ENCODE measurements at regions not wholly inside any gene's neighbourhood (a gene's known extent, or its start where the extent isn't known, plus 50 kb on each side); places are given as distances from the start of the nearest gene placed in this dataset.

DNA sequence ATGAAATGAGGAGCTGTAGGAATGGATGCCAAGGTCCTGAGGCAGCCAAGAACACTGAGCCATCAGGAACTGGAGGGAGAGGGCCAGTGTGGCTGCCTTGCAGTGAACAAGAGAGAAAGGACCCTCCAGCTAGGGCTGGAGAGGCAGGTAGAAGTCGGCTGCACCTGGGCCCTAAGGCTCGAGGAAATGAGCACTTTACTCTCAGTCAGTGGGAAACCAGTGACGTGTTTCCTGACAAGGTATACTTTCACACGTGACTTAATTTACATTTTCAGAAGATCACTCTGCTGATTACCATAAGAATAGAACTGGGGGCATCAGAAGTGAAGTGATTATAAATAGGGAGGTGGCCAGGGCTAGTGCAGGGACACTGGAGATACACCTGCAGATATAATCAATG, 115.2 kb downstream of the C17orf67 start:
- H4K20me1 ChIP-seq (ENCODE audit: control insufficient read depth, insufficient read depth, low read length, poor library complexity, severe bottlenecking) = no peaks in the 10 kb centered on the region
- H2AFZ ChIP-seq (ENCODE audit: insufficient read depth, low read depth, low read length, poor library complexity, severe bottlenecking) = no peak overlapping the region
- Mint-ChIP-seq H3K4me3 (no peak overlapping the region), H3K9me3 (ENCODE audit: insufficient read depth) (no peaks in the 10 kb centered on the region), H3K27ac (no peak overlapping the region), H3K27me3 (no peaks in the 10 kb centered on the region), H3K4me1 (peaks cover 4% of the 10 kb centered on the region)
- H3K4me3 ChIP-seq (ENCODE audit: control extremely low read depth in 1 of 5, extremely low read depth in 1 of 5, insufficient read depth in 1 of 5, low read depth in 2 of 5, low read length in 4 of 5) = no peak overlapping the region
- H3K4me1 ChIP-seq (ENCODE audit: control insufficient read depth in 2 of 2, insufficient read depth in 2 of 2, low read length in 2 of 2) = peaks cover 3 to 5% of the 10 kb centered on the region in 2 donors
- ChIA-PET POLR2A (no interaction called here), CTCF (interaction anchor here (1.0 to 1.6 kb wide), 3 partner anchors 8 to 37 kb away, joined by 3 to 4 read pairs (median 3); no protein-coding TSS in a partner anchor)
- no peak overlapping the region for H3K27ac ChIP-seq (ENCODE audit: low read length in 2 of 2)
- TF ChIP-seq, protein P1, sequence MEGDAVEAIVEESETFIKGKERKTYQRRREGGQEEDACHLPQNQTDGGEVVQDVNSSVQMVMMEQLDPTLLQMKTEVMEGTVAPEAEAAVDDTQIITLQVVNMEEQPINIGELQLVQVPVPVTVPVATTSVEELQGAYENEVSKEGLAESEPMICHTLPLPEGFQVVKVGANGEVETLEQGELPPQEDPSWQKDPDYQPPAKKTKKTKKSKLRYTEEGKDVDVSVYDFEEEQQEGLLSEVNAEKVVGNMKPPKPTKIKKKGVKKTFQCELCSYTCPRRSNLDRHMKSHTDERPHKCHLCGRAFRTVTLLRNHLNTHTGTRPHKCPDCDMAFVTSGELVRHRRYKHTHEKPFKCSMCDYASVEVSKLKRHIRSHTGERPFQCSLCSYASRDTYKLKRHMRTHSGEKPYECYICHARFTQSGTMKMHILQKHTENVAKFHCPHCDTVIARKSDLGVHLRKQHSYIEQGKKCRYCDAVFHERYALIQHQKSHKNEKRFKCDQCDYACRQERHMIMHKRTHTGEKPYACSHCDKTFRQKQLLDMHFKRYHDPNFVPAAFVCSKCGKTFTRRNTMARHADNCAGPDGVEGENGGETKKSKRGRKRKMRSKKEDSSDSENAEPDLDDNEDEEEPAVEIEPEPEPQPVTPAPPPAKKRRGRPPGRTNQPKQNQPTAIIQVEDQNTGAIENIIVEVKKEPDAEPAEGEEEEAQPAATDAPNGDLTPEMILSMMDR (IDR thresholded peaks at IDR 0.05) = no peak
- no peak for TF ChIP-seq EZH2 (IDR thresholded peaks at IDR 0.05; ENCODE audit: borderline replicate concordance, insufficient read depth, low read depth, low read length, poor library complexity, severe bottlenecking)
- no peak overlapping the region for H3K4me2 ChIP-seq (replicated peaks; ENCODE audit: low read depth, low read length, poor library complexity, severe bottlenecking)
- no peaks in the 10 kb centered on the region for H3K79me2 ChIP-seq (ENCODE audit: control insufficient read depth, insufficient read depth, low read length)
- 53% methylated on average over 2 of the region's 4 CpGs for WGBS (ENCODE audit: insufficient coverage)
- H3K36me3 ChIP-seq (replicated peaks in 1 of 2; ENCODE audit: control extremely low read depth in 1 of 2, control insufficient read depth in 1 of 2, extremely low read depth in 1 of 2, insufficient read depth in 2 of 2, low read length in 1 of 2) = no peaks in the 10 kb centered on the region
- no peak for ATAC-seq (ENCODE audit: low read depth)
- intact Hi-C loops (cut with micrococcal nuclease) = loop anchor here (5.0 kb wide), 1 partner anchor 1191 kb away; no protein-coding TSS in a partner anchor
- no peak for DNase-seq
- no peaks in the 10 kb centered on the region for H3K27me3 ChIP-seq (replicated peaks in 1 of 4; ENCODE audit: control extremely low read depth in 1 of 4, control insufficient read depth in 3 of 4, insufficient read depth in 4 of 4, low read length in 3 of 4)
- no peaks in the 10 kb centered on the region for H3K9me3 ChIP-seq (ENCODE audit: control extremely low read depth in 1 of 3, control insufficient read depth in 2 of 3, insufficient read depth in 1 of 3, low read length in 2 of 3)
- H3K9ac ChIP-seq (ENCODE audit: low read length) = no peak overlapping the region

DNA sequence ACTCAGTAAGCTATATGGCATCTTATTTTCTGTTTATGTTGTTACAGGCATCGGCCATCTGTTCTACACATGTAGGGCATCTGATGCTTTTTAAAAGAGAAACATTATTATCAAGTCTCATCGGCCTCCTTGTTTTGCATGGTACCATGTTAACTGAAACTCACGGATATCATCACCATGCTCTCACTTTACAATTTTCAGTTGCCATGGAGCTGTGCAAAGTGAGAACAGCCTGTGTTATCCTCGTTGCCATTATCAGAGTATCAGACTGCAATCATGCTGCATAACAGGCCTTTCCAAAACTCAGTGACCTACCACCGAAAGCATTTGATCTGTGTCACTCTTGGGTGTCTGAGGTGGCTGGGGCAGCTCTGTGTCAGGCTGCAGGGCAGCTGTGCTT, 110.3 kb downstream of the C17orf67 start:
- TF ChIP-seq EZH2 (IDR thresholded peaks at IDR 0.05; ENCODE audit: borderline replicate concordance, insufficient read depth, low read depth, low read length, poor library complexity, severe bottlenecking) = no peak
- TF ChIP-seq, protein P1 (IDR thresholded peaks at IDR 0.05) = no peak
- no peak for ATAC-seq (ENCODE audit: low read depth)
- no peak for DNase-seq
- no peaks in the 10 kb centered on the region for H3K4me1 ChIP-seq (ENCODE audit: control insufficient read depth in 2 of 2, insufficient read depth in 2 of 2, low read length in 2 of 2)
- ChIA-PET CTCF (interaction anchor here (3.2 kb wide), 1 partner anchor 7 kb away, joined by 14 read pairs; no protein-coding TSS in a partner anchor), POLR2A (no interaction called here)
- H4K20me1 ChIP-seq (ENCODE audit: control insufficient read depth, insufficient read depth, low read length, poor library complexity, severe bottlenecking) = no peaks in the 10 kb centered on the region
- peaks cover 4% of the 10 kb centered on the region for H3K27me3 Mint-ChIP-seq
- H3K27ac ChIP-seq (ENCODE audit: low read length in 2 of 2) = no peak overlapping the region
- 93% methylated on average over 4 of the region's 5 CpGs for WGBS (ENCODE audit: insufficient coverage)
- no peak overlapping the region for H3K9ac ChIP-seq (ENCODE audit: low read length)
- H2AFZ ChIP-seq (ENCODE audit: insufficient read depth, low read depth, low read length, poor library complexity, severe bottlenecking) = no peak overlapping the region
- intact Hi-C loops (cut with micrococcal nuclease) = no loop called here
- peaks cover 0 to 2% (median 0%) of the 10 kb centered on the region in 4 experiments for H3K27me3 ChIP-seq (replicated peaks in 1 of 4; ENCODE audit: control extremely low read depth in 1 of 4, control insufficient read depth in 3 of 4, insufficient read depth in 4 of 4, low read length in 3 of 4)
- H3K4me3 ChIP-seq (ENCODE audit: control extremely low read depth in 1 of 5, extremely low read depth in 1 of 5, insufficient read depth in 1 of 5, low read depth in 2 of 5, low read length in 4 of 5) = no peak overlapping the region
- no peak overlapping the region for H3K4me3 Mint-ChIP-seq
- no peaks in the 10 kb centered on the region for H3K9me3 Mint-ChIP-seq (ENCODE audit: insufficient read depth)
- H3K79me2 ChIP-seq (ENCODE audit: control insufficient read depth, insufficient read depth, low read length) = no peaks in the 10 kb centered on the region
- H3K4me1 Mint-ChIP-seq = no peaks in the 10 kb centered on the region
- no peaks in the 10 kb centered on the region for H3K36me3 ChIP-seq (replicated peaks in 1 of 2; ENCODE audit: control extremely low read depth in 1 of 2, control insufficient read depth in 1 of 2, extremely low read depth in 1 of 2, insufficient read depth in 2 of 2, low read length in 1 of 2)
- H3K9me3 ChIP-seq (ENCODE audit: control extremely low read depth in 1 of 3, control insufficient read depth in 2 of 3, insufficient read depth in 1 of 3, low read length in 2 of 3) = no peaks in the 10 kb centered on the region
- H3K4me2 ChIP-seq (replicated peaks; ENCODE audit: low read depth, low read length, poor library complexity, severe bottlenecking) = no peak overlapping the region
- H3K27ac Mint-ChIP-seq = no peak overlapping the region

Measured in B cell (primary cell).